ENCODE measurements at regions not wholly inside any gene's neighbourhood (a gene's known extent, or its start where the extent isn't known, plus 50 kb on each side); places are given as distances from the start of the nearest gene placed in this dataset.

DNA sequence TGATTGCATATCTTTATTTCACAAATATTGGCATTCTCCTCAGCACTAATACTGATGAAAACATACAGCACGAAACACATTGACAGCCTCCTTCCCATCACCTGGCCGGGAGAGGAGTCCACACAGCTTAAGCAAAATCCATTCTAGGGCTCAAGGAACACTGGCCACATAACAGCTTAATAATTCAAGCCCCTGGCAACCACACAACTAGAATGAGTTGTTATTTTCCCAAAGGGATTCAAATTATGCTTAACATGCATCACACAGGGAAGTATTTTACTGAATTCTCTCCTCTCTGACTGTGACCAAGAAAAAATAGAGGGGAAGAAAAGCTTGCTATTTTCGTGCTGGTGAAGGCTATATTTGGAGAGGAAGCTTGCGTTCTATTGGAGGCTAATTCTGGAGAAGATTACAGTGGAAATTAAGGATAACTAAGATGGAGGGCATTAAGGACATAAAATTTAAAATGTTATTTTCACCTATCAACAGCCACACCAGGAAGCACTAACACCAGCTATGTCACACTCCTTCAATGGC lies 198.5 kb downstream of the ADGRG6 start:
- DNase-seq (ENCODE audit: low spot score): no peak

DNA sequence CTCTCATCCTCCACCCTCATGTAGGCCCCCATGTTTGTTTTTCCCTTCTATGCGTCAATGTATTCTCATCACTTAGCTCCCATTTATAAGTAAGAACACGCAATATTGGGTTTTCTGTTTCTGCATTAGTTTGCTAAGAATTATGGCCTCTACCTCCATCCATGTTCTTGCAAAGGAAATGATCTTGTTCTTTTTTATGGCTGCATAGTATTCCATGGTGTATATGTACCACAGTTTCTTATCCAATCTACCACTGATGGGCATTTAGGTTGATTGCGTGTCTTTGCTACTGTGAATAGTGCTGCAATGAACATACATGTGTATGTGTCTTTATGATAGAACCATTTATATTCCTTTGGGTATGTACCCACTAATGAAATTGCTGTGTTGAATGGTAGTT lies 200.0 kb downstream of the ADGRG6 start:
- DNase-seq (ENCODE audit: low spot score): no peak

DNA sequence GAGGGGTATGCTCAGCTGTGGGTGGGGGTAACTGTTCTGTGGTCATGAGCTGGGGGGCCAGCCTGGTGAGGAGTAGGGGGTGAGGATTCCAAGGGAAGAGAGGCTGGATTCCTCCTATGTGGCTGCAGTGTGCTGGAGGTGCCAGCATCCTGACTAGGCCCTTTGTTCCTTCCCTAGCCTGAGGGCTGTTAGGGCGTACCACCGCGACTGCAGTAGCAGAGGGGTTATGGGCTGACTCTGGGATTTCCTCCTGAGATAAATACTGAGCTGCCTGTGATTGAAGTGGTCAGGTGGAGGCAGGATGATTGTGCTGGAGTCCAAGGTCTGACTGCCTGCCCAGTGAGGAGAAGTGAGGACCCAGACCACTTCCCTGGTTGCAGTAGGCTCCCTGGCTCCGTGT lies 205.3 kb downstream of the ADGRG6 start:
- no peak for DNase-seq (ENCODE audit: low spot score)

DNA sequence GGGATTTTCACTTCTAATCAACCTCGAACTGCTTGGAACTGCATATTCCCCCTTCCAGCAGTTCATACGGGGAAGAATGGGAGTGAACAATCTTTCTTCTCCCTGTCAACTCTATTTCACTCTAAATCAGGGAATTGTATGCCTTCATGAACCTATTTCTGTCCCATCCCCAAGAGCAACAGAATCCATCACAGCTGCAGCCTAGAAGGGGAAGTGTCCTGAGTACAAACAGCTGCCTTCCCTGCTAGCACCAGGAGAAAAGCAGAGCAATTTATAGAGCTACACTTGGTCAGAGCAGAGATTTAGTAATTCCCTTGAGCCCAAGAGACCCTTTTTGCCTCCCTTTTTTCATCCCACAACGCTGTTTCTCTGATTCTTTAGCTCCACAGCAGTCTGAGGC lies 208.4 kb downstream of the ADGRG6 start:
- no peak for DNase-seq (ENCODE audit: low spot score)

DNA sequence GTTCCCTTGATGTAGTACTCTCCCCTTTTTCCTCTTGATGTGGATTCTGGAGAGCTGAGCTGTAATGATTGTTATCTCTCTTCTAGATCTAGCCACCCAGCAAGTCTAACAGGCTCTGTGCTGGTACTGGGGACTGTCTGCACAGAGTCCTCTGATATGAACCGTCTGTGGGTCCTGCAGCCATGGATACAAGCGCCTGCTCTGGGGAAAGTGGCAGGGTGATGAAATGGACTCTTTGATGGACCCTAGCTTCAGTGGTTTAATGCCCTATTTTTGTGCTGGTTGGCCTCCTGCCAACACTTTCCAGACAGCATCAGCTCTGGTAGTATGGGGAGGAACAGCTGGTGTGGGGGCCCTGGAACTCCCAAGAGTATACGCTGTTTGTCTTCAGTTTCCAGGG lies 216.3 kb downstream of the ADGRG6 start:
- DNase-seq (ENCODE audit: low spot score): no peak

DNA sequence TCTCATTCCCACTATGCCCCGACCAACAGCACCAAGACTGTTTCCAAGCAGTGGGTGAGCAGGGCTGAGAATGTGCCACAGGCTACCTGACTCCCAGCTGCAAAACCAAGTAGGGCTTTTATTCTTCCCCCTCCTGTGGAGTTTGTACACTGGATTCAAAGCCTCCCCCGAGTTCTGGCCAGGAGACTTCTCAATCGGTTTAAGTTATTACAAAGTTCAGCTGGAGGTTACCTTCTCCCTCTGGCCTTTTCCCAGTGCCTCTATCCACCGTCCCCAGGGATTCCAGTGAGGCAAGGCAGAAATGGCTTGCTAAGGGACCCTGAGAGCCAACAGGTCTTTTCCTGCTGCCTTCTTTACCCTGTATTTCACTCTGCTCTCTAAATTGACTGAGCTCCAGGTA lies 217.0 kb downstream of the ADGRG6 start:
- DNase-seq (ENCODE audit: low spot score): no peak

DNA sequence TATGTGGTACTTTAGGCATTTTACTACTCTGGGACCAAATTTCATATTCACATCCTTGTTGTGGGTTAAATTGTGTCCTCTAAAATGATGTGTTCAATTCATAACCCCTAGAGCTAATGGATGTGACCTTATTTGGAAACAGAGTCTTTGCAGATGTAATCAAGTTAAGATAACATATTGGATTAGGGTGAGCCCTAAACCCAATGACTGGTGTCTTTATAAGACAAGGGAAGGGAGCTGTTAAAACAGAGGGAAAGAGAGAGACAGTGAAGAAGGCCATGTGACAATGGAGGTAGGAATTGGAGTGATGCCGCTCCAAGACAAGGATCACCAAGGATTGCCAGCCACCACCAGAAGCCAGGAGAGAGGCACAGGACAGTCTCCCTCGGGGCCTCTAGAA lies 220.0 kb downstream of the ADGRG6 start:
- DNase-seq (ENCODE audit: low spot score): no peak

DNA sequence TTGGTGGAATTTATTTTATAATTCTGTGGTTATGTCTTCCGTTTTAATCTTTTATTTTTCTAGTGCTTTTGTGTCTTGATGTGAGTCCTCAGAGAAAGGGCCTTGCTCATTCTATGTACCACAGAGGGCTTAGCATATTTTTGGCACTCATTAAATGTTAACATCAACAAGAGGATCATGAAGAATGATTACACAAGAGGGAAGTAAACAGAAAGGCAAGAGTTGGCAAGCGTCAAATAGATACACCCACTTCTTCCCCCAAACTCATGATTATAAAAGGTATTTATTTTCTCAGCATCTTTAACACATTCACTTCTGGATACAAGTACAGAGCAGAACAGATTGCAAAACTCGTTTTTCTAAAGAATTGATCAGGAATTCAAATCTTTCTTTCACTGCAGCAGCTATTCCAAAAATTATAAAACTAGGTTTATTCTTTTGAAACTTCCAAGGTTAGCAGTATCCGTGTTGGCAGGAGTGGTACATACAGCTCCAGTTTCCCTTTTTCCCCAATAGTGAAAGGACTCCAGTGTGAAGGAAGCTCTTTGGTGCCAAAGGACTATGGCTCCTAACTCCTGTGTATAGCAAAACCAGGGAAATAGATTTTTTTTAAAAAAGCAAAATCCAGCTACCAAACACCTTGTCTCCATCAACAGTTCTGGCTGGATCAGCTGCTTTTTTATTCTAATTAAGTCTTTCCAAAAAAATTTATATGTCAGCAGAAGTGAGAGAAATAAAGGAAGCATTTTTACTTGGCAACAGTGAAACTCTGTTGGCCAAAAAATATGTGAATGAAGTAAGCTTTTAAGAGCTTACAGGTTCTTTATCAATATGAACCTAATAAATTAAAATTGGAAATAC lies 221.9 kb downstream of the ADGRG6 start:
- DNase-seq (ENCODE audit: low spot score): no peak

DNA sequence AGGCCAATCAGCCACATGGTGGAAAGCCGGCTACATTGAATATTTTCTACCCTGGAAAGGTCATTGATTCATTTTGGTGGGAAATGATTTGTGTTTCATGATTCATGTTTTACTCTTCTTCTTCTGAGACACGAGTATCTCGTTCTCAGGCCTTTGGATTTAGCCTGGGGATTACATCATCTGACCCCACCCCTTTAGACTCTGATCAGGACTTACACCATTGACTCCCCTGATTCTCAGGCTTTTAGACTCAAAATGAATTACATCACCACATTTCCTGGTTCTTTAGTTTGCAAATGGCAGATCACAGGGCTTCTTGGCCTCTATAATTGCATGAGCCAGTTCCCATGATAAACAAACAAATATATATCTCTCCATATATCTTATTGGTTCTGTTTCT lies 228.8 kb downstream of the ADGRG6 start:
- DNase-seq (ENCODE audit: low spot score): no peak

DNA sequence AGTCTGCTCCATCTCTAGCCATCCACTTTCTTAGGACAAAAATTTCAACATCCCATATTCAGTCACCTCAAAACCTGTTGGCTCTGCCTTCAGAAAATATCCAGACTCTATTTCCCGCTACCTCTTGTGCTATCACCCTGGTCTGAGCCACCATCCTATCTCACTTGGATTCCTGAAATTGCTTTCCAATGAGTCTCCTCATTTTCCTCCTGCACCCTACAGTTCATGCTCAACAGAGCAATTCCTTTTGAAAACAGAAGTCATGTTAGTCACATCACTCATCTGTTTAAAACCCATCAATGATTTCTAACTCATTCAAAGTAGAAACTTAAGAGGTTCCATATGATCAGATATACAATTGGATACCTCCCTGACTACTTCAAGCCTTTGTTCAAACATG lies 229.9 kb downstream of the ADGRG6 start:
- DNase-seq (ENCODE audit: low spot score): no peak

DNA sequence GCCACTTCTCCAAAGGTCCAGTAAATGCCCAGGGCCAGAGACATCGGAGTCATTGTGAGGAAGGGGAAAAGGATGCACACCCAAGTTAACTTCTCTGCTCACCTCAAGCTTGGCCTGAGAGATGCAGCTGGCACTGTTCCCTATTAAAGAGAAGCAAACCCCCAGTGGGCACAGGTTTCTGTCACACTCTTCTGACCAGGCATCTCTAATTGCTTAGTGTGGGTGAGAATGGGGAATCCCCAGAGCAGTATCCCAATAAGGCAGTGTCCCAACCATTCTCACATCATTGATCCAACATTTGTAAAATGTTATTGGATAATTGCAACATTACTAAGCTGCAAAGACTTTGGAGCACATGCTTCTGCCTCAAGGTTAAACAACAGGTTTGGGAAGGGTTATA lies 232.3 kb downstream of the ADGRG6 start:
- no peak for DNase-seq (ENCODE audit: low spot score)

DNA sequence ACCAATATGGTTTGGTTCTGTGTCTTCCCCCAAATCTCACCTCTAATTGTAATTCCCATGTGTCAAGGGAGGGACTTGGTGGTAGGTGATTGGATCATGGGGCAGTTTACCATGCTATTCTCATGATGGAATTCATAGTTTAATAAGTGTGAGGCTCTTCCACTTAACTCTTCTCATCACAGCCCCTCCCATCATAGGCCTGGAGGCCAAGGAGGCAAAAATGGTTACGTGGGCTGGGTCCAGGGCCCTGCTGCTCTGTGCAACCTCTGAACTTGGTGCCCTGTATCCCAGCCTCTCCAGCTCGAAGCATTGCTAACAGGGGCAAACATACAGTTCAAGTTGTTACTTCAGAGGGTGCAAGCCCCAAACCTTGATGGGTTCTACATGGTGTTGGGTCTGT lies 232.7 kb downstream of the ADGRG6 start:
- no peak for DNase-seq (ENCODE audit: low spot score)

DNA sequence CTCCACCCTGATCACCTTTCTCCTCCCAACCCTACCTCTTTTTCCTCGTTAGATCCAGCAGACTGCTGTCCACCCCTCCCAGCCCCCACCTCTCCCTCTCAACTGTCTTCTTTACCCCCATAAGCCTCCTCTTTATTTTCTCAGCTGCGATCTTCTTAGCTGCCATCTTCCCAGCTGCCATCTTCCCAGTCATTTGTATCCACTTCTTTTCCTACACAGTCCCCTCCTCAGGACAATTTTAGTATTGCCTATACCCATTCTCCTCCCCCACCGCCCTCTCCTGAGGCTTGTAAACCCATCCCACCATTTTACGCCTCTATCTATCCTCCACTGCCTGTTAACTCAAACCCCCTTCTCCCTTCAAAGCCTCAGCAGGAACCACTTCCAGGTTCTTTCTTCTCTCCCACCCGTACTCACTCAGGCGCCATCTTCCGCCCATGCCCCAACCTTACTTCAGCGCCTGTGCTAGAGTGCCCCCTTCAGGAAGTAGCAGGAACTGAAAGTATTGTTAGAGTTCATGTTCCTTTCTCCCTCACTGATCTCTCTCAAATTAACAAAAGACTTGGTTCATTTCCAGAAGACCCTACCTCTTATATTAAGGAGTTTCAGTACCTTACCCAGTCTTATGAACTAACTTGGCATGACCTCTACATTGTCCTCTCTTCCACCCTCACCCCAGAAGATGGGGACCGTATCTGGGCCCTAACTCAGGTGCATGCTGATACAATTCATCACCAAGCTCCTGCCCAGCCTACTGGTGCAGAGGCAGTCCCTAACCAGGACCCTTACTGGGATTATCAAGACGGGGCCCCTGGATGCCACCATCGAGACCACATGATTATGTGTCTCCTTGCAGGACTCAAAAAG lies 236.0 kb downstream of the ADGRG6 start:
- DNase-seq (ENCODE audit: low spot score): peak; percentile 9

DNA sequence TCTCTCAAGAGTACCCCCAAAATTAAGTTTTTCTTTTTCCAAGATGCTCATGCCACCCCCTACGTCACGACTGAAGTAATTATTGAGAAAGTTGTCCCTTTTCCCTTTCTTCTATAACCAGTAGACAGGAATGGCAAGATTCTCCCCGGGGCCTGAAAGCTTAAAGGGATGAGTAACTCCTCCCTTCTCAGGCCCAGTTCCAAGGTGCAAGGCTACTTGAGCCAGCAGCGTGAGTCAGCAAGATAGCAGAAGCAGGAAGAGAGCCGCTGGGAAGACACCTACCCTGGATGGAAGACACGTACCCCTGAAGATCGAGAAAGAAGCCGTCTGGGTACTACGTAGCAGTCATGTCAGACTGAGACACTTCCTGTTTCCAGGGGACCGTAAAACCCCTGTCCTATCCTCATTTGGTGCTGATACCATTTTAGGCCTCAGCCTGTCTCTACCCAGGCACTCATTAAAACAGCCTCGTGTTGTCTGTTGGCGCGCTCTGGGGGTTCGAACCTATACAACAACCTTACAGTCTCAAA lies 241.0 kb downstream of the ADGRG6 start:
- no peak for DNase-seq (ENCODE audit: low spot score)

DNA sequence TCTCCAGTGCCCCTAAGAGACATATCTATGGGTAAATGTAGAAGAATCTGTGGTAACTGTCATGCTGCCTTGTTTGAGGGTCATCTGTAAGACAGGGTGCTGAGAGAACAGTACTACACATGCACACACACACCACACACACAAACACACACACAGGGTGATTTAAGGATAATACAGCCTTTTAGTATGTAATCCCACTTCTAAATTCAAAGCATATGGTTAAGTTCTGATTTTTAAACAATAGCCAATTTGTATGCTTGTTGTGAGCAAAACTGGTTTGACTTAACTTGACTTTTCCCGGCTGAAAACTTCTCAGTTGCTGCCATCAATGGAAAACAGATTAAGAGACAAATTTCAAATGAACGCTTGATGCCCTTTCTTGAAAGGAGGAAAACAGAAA lies 241.8 kb downstream of the ADGRG6 start:
- no peak for DNase-seq (ENCODE audit: low spot score)

DNA sequence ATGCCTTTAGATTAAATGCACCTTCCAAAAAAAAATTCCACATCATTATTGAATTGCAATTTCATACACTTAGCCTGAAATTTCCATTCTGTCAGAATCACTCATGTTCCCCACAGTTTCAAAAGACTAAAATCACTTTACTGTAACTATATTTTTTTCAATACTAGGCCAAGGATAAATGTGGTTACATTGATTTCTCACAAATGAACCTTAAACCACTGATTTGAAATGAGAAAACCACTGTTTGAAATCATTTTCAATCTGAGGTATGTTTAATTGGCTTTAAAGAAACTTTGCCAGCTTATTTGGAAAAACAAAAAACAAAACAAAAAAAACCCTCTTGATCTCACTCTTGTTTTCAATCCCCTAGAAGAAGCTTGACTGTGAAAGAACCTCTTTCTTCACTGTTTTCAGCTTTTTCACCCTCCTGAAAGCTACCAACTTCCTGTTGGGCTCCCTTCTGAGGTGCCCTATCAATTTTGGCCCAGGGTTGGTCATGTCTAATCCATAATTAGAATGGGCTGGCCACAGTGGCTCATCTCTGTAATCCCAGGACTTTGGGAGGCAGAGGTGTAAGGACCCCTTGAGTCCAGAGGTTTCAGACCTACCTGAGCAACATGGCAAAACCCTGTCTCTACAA lies 242.5 kb downstream of the ADGRG6 start:
- DNase-seq (ENCODE audit: low spot score): no peak

DNA sequence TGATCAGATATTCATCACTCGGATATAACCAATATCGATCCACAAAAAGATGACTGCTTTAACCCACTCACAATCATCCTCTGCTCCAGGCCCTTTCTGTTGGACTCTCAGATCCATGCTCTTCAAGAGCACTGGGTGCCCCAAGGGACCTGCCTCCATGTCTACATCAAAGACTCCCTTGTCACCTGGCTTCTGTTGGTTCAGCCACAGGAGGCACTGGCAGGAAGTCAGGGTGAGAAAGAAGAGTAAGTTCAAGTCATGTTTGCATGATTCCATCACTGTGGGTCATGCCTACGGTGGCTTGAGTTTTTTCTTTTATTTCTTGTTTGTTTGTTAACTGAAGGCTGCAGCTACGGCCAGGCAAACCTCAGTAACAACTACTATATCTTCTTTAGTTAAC lies 243.3 kb downstream of the ADGRG6 start:
- no peak for DNase-seq (ENCODE audit: low spot score)

DNA sequence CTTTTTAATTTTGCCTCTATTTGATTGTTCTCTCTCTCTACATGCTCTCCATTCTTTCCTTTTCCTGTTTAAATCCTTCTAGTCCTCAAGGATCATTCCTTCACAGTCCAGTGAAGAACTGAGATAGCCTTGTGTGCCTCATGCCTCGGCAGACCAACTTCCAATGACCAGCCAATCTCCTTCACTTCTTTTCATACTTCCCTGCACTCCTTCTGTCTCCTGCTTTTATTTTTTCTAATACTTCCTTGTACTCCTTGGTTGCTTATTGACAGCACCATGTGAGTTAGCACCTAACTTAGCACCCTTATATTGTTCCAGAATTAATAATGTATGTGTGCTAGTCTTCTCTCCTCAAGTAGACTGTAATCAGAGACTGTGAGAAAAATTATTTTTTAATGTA lies 246.8 kb downstream of the ADGRG6 start:
- DNase-seq (ENCODE audit: low spot score): no peak

DNA sequence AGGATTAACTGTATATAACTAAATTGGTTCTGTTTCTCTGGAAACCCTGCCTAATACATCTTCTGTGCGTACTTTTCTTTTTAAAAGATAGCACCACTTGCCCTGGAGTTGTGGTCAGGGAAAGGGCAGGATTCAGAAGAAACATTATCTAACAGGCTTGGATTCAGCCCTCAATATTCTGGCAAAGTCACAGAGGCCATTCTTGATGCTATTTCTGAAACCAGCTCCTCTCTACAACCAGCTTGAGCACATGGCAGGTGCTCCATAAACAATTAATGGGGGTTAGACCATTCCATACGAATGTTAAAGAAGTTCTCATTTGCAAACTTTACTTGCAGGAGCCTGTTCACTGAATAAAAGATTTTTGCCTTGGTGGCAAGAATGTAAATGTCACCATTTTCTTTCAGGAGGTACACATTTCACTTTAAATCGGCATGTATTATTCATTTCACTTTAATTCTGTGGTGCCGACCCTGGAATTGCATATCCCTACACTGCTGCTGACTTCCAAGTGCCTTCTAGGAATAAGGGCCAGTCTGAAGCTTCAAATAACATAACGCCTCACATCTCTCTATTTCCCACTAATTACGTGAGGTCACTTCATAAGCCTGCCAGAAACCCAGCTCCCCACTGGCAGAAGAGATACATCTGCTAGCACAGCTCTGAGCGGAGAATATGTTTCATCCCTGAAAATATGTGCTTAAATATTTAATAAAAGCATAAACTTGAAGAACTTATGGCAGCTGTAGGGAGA lies 248.7 kb downstream of the ADGRG6 start:
- DNase-seq (ENCODE audit: low spot score): no peak

DNA sequence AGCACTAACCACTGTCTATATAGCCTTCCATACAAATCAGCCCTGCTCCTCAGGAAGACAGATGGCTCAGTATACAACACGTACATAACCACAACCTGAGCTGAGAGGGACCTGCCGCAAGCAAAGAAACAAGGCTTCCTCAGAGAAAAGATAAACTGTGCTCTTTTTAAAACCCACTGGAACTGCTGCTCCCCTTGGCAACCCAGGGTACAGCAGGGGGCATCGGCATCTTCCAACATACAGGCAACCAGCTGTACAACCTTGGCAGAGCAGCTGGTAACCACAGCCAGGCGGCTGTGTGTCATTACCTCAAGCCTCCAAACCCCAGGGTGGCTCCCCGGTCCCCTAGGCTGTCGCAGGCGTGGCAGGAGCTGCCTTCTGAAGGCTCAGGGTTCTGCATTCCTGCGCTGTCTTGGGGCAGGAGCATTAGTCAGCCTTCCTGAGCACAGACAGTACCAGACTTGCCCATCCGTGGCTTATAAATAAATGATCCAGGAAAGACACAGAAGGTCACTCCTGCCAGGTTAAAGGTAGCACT lies 249.5 kb downstream of the ADGRG6 start:
- no peak for DNase-seq (ENCODE audit: low spot score)

DNA sequence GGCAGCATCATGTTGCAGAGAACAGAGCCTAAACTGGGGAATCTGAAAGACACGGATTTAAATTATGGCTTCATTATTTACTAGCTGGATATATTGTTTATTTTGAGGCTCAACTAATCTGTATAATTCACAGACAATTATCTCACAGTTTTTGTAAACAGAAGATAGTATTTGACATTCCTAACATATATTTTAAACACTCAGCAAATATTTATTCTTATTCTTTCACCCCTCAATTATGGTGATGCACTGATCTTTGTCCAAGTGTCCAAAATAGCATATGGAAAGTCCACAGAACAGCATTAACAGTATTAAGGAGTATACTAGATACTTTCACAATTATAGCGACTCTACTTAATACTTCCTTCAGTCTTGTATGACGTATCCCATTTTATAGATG lies 257.0 kb downstream of the ADGRG6 start:
- DNase-seq (ENCODE audit: low spot score): no peak

Measured in kidney capillary endothelial cell (primary cell).